Stomach (tissue), 4 donors: ENCODE measurements at regions not wholly inside any gene's neighbourhood (a gene's known extent, or its start where the extent isn't known, plus 50 kb on each side); places are given as distances from the start of the nearest gene placed in this dataset.

ENCODE experiments used
- CTCF ChIP-seq, 7 experiments: fragments of 450-650 bp in 4 of 7; fragments of 200-600 bp in 3 of 7; sonication (generic) in 3 of 7; IDR thresholded peaks; one replicate each; pipeline ENCODE4 v1.5.1; 2016 to 2019; ENCODE audit warnings: antibody characterized with exemption in 7 of 7, control low read depth in 2 of 7, mild to moderate bottlenecking in 1 of 7
- POLR2A ChIP-seq, 4 donors: fragments of 450-650 bp; IDR thresholded peaks; one replicate each; pipeline ENCODE4 v1.6.1; 2016; ENCODE audit warnings: antibody characterized with exemption in 4 of 4, control low read depth in 2 of 4, mild to moderate bottlenecking in 1 of 4, moderate library complexity in 1 of 4

GRCh38 chr3:98690876-98691275 is 72.3 kb upstream of the ST3GAL6 start:
- TF ChIP-seq POLR2A (IDR thresholded peaks at IDR 0.05) (no peak), CTCF (IDR thresholded peaks at IDR 0.05) (no peak)
